HFFc6 (cell line): ENCODE measurements at regions not wholly inside any gene's neighbourhood (a gene's known extent, or its start where the extent isn't known, plus 50 kb on each side); places are given as distances from the start of the nearest gene placed in this dataset.

ENCODE experiments used
- DNase-seq: peaks from one replicate; pipeline ENCODE4 v3.0.0-alpha.2; 2018
- H3K27ac Mint-ChIP-seq: 2 replicates; pipeline ENCODE4 v1.8.0; 2020; ENCODE audit warnings: mild to moderate bottlenecking, mixed read lengths
- H3K27me3 Mint-ChIP-seq: 2 replicates; pipeline ENCODE4 v1.8.0; 2021; ENCODE audit warnings: mild to moderate bottlenecking, moderate library complexity, mixed read lengths; ENCODE audit not compliant: insufficient read depth
- H3K36me3 Mint-ChIP-seq: 2 replicates; pipeline ENCODE4 v1.8.0; 2021; ENCODE audit warnings: low read depth, mixed read lengths
- H3K4me1 Mint-ChIP-seq: 2 replicates; pipeline ENCODE4 v1.8.0; 2020; ENCODE audit warnings: low read depth, mixed read lengths
- H3K4me3 Mint-ChIP-seq: 2 replicates; pipeline ENCODE4 v1.8.0; 2020; ENCODE audit warnings: mild to moderate bottlenecking, moderate library complexity, mixed read lengths
- H3K9me3 Mint-ChIP-seq: 2 replicates; pipeline ENCODE4 v1.8.0; 2020; ENCODE audit warnings: mild to moderate bottlenecking, mixed read lengths
- TF ChIP-seq, protein P1 (sequence below): fragments of 200-600 bp; sonication (generic); IDR thresholded peaks from 2 replicates; pipeline ENCODE4 v1.5.0; 2021; ENCODE audit warnings: antibody characterized with exemption, mild to moderate bottlenecking

DNA sequence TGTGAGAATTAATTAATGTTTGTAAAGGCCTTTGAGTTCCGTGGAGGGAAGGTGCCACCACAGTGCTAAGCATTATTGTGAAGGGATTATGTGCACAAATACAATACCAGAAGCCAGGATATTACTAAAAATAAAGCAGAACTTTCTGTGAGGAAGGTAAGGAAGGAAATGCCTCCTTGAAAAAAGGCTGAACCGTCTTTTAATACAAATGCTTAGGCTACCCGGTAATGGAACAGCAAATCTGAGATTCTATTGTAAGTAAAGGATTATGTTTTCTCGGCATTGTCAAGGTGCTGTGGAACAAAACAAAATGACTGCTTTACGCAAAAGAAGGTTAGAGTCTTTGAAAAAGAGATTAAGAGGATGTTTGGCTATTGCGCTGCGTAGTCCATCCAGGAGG is 57.9 kb upstream of the SPRY1 start:
- no peak for DNase-seq
- Mint-ChIP-seq H3K36me3 (peaks cover 13% of the 10 kb centered on the region; the same call in 1 of the 2 replicates), H3K9me3 (no peaks in the 10 kb centered on the region; the same call in 1 of the 2 replicates), H3K27me3 (peaks cover 5% of the 10 kb centered on the region), H3K4me3 (no peak overlapping the region), H3K4me1 (peaks cover 16% of the 10 kb centered on the region), H3K27ac (no peak overlapping the region)
- TF ChIP-seq, protein P1, sequence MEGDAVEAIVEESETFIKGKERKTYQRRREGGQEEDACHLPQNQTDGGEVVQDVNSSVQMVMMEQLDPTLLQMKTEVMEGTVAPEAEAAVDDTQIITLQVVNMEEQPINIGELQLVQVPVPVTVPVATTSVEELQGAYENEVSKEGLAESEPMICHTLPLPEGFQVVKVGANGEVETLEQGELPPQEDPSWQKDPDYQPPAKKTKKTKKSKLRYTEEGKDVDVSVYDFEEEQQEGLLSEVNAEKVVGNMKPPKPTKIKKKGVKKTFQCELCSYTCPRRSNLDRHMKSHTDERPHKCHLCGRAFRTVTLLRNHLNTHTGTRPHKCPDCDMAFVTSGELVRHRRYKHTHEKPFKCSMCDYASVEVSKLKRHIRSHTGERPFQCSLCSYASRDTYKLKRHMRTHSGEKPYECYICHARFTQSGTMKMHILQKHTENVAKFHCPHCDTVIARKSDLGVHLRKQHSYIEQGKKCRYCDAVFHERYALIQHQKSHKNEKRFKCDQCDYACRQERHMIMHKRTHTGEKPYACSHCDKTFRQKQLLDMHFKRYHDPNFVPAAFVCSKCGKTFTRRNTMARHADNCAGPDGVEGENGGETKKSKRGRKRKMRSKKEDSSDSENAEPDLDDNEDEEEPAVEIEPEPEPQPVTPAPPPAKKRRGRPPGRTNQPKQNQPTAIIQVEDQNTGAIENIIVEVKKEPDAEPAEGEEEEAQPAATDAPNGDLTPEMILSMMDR = no peak

DNA sequence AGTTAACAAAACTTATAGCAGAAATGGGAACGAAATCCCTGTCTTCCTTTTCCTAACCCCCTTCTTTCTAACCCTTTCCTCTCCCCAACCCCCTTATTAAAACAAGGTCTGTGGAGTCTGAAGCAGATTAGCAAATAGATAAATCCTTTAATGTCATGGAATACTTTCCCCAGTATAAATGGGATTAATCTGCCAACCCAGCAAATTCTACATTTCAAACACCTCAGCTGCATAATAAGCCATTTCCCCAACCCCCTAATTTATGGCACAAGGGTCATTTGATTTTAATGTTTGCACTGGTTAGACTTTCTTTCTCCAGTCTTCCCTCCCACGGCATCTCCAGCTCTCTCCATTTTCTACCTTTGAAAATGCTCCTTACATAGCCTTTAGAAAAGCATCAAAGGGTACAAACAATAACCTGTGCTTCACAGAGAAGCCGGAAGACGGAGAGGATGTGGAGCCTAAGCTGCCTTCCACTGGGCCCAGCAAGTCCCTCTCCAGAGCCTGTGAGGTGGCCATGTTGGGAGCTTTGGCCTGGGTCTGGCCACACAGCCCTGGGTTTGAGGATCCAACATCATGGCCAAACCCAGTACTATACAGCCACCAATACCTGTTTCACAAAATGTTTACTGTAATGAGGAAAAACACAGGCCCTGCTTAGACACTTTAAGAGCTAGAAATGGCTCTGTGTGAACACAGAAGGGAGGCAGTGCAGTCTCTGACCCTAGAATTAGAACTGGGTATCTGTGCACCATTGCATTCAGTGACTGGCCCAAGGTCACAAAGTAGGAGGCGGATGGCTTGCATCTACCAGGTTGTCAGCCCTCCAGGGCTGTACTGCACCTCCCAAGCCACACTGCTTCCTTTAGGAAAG is 56.9 kb upstream of the SPRY1 start:
- H3K27me3 Mint-ChIP-seq = peaks cover 5% of the 10 kb centered on the region
- H3K4me3 Mint-ChIP-seq = no peak overlapping the region
- no peaks in the 10 kb centered on the region; the same call in 1 of the 2 replicates for H3K9me3 Mint-ChIP-seq
- peak overlapping the region; percentile 88 for H3K27ac Mint-ChIP-seq
- TF ChIP-seq, protein P1 = no peak
- peaks cover 16% of the 10 kb centered on the region for H3K4me1 Mint-ChIP-seq
- DNase-seq = no peak
- H3K36me3 Mint-ChIP-seq = peaks cover 5% of the 10 kb centered on the region; the same call in 1 of the 2 replicates

DNA sequence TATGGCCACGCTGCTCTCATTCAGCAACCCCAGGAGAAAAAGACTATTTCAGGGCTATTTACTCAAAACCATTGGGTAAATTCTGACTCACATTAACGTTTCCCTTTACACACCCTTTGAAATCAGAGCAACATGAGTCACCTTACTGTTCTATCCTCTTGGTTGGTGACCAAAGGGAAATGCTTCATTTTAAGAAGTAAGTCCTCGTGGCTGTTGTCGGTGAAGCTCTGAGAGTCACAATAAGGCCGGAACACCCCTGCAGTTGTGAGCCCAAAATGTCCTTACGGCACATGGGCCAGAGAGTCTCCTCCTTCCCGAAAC is 56.3 kb upstream of the SPRY1 start:
- TF ChIP-seq, protein P1 = no peak
- no peak overlapping the region for H3K4me3 Mint-ChIP-seq
- H3K36me3 Mint-ChIP-seq = peaks cover 2% of the 10 kb centered on the region; the same call in 1 of the 2 replicates
- no peaks in the 10 kb centered on the region; the same call in 1 of the 2 replicates for H3K9me3 Mint-ChIP-seq
- peaks cover 16% of the 10 kb centered on the region for H3K4me1 Mint-ChIP-seq
- peak; percentile 83 for DNase-seq
- H3K27me3 Mint-ChIP-seq = peaks cover 4% of the 10 kb centered on the region
- H3K27ac Mint-ChIP-seq = peak overlapping the region; percentile 88

GRCh38 chr4:123342498-123342897 is 54.1 kb upstream of the SPRY1 start:
- Mint-ChIP-seq H3K4me3 (no peak overlapping the region), H3K9me3 (no peaks in the 10 kb centered on the region), H3K27me3 (no peaks in the 10 kb centered on the region; the same call in 1 of the 2 replicates), H3K4me1 (peaks cover 30% of the 10 kb centered on the region), H3K36me3 (no peaks in the 10 kb centered on the region), H3K27ac (no peak overlapping the region)
- no peak for DNase-seq
- TF ChIP-seq, protein P1 = no peak

DNA sequence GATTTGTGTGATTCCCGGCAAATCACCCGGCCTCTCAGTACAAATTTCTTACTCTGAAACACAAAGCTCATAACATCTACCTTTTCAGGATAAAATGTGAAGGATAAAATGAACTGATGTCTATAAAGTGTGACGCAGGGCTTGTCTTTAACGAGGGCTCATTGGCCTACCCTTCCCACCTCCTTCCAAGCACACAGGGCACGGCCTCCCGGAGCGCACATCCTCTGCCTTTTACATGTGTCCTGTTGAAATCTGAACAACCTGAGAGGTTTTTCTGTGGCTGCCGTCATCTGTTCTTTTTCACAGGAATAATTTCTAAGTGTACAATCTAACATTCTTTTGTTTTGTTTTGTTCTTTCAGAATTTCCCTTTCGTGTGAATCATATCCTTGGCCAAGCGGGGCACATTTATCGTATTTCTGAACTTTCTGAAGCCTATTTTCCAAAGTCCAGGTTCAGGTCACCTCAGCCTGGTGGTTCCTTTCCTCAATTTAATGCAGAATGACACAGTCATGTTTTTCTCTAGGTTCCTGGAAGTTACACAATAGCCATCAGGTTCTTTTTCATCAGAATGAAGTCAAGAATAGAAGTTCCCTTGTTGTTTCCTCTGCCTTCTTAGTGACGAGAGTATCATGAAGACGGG is 53.1 kb upstream of the SPRY1 start:
- TF ChIP-seq, protein P1 = no peak
- H3K27ac Mint-ChIP-seq = no peak overlapping the region
- no peaks in the 10 kb centered on the region; the same call in 1 of the 2 replicates for H3K27me3 Mint-ChIP-seq
- DNase-seq = no peak
- H3K9me3 Mint-ChIP-seq = no peaks in the 10 kb centered on the region
- H3K4me3 Mint-ChIP-seq = no peak overlapping the region
- H3K36me3 Mint-ChIP-seq = no peaks in the 10 kb centered on the region
- H3K4me1 Mint-ChIP-seq = peaks cover 30% of the 10 kb centered on the region
